GM18867 (cell line): ENCODE measurements at regions not wholly inside any gene's neighbourhood (a gene's known extent, or its start where the extent isn't known, plus 50 kb on each side); places are given as distances from the start of the nearest gene placed in this dataset.

Experiments used
- ATAC-seq: cut with Tn5 transposase; IDR thresholded peaks from one replicate; pipeline ENCODE4 v1.9.1; 2021; ENCODE audit warnings: mild to moderate bottlenecking, moderate library complexity; ENCODE audit not compliant: unreplicated experiment

GRCh38 chr4:100086766-100087431, 103.4 kb downstream of the DDIT4L start:
- no peak for ATAC-seq

- ATAC-seq: no peak
Measured at GRCh38 chr4:100084892-100085291, 105.4 kb downstream of the DDIT4L start.

GRCh38 chr4:100083289-100083688, 107.0 kb downstream of the DDIT4L start:
- ATAC-seq: no peak

DNA sequence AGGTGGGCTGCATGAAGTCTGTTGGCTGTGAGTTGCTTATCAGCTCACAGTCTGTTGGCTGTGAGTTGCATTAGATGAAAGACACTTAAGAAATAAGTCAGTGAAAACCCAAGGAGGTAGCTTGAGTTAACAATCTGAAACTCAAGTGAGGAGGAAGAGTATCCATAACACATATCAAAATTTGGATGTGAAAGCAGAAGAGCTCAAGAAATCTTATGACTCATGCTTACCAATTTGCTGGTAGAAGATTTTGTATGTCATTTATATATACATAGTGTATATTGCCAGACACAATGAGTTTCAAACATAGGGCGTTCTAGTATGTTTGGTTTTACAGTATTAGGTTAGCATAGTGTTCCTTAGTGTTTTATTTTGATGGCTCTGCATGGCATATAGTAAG, 107.4 kb downstream of the DDIT4L start:
- peak; percentile 36 for ATAC-seq

DNA sequence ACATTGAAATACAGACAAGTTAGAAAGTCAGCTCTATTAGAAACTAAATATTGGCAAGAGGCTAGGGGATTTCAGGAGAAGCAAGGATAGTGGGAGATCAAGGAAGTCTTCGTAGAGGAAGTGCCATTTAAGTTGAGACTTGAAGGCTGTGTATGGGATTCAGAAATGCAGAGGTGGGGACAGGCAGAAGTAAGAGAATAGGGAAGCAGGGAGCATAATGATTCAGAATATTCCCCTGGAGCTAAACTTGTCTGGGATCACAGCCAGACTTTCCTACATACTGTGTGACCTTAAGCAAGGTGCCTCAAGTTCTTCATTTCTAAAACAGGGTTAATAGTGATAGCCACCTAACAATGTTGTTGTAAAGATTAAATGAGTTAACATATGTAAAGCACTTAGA, 108.8 kb downstream of the DDIT4L start:
- ATAC-seq: no peak

DNA sequence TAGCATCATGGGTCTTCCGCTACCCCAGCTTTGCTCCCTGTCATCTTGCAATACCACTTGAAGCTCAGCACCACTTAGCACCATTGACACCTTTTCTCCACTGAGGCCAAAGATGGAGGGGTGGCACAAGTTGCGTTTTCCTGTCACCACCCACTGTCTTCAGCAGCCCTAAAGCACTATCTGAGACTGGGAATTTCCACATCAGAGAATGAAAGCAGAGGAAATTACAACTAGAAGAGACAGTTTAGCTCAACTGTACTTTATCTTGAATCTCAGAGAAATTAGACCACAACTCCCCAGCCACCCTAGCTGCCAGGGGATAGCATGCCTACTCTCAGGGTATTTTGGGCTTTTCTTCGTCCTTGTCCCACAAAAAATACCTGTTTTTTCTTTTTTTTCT, 111.0 kb downstream of the DDIT4L start:
- ATAC-seq: no peak

GRCh38 chr4:100076753-100077152, 113.5 kb downstream of the DDIT4L start:
- ATAC-seq: no peak

GRCh38 chr4:100075486-100076270, 114.6 kb downstream of the DDIT4L start:
- ATAC-seq: no peak

- no peak for ATAC-seq
Measured at GRCh38 chr4:100075056-100075455, 115.2 kb downstream of the DDIT4L start.

DNA sequence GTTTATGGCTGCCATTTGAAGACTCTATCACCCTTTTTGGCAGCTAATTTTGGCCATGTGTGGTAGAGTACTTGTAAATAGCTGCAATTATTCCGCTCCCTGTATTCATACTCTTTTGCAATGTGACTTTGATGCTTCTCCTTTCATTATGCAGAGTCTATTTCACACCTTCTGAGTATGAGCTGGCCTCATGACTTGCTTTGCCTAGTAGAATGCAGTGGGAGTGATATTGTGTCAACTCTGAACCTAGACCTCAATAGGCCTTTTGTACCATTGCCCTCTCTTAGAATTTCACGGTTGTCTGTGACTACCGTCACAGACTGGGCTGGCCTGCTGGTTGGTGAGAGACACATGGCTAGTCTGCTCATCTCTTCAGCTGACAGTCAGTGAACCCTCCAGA, 118.8 kb downstream of the DDIT4L start:
- no peak for ATAC-seq

GRCh38 chr4:100070868-100071267, 119.4 kb downstream of the DDIT4L start:
- no peak for ATAC-seq

- ATAC-seq: no peak
Measured at GRCh38 chr4:100069207-100069606, 119.1 kb upstream of the H2AZ1 start.

- no peak for ATAC-seq
Measured at GRCh38 chr4:100067255-100067654, 117.2 kb upstream of the H2AZ1 start.

GRCh38 chr4:100063355-100063754, 113.3 kb upstream of the H2AZ1 start:
- ATAC-seq: no peak

GRCh38 chr4:100062921-100063320, 112.8 kb upstream of the H2AZ1 start:
- ATAC-seq: no peak

- no peak for ATAC-seq
Measured at GRCh38 chr4:100061835-100062234, 111.8 kb upstream of the H2AZ1 start.

- ATAC-seq: peak; percentile 87
Measured at GRCh38 chr4:100060765-100061416, 110.8 kb upstream of the H2AZ1 start.

DNA sequence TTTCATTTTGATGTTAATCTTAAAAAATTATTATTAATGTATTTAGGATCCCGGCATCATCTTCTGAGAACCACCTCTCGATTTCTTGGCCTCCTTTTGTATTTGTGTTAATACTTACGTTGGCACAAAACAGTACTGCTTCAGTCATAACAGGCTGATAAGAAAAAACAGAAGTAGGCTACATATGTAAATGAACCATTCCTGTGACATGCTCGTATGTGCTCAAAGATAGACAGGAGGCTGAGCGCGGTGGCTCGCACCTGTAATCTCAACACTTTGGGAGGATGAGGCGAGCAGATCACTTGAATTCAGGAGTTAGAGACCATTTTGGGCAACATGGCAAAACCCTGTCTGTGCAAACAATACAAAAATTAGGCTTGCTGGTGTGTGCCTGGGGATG, 109.4 kb upstream of the H2AZ1 start:
- ATAC-seq: peak; percentile 47

GRCh38 chr4:100056701-100057100, 106.6 kb upstream of the H2AZ1 start:
- ATAC-seq: no peak

DNA sequence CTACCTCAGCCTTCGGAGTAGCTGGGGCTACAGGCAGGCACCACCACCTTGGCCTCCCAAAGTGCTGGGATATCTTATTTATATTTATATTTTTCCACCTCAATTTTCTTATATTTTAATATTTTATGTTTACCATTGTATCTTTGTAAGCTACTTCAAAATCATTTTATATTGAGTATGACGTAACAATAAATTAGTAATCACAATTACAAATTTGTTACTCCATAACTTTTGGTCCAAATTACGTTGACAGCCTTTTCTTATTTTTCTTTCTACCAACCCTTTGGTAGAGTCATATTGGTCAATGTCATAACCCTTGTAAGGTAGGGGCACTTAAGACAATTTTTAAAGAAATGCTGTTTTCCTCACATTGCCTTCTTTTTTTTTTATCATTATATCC, 104.0 kb upstream of the H2AZ1 start:
- no peak for ATAC-seq

DNA sequence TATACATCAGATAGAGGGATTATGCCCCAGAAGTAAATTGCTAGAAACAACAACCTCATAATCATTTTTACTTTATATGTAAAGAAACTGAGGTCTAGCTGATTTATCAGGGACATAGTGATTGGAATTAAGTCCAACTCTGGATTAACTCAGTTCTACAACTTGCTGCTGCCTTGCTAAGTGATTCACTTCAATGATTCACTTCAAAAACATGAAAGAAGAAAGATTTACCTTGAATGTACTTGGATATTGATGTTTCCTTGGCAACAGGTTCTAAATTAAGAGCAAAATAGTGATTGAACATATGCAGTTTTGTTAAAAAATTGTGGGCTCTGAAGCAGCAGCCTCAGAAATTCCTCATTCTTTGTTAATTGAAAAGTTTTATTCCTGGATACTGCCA, 99.8 kb upstream of the H2AZ1 start:
- no peak for ATAC-seq

- ATAC-seq: no peak
Measured at GRCh38 chr4:100042711-100043110, 92.6 kb upstream of the H2AZ1 start.
